ENCODE measurements at regions not wholly inside any gene's neighbourhood (a gene's known extent, or its start where the extent isn't known, plus 50 kb on each side); places are given as distances from the start of the nearest gene placed in this dataset.

GRCh38 chr16:79869304-79870015 is 268.9 kb upstream of the MAF start:
- DNase-seq (ENCODE audit: extremely low read depth, low read depth), result no peak
- H3K4me3 ChIP-seq (replicated peaks; ENCODE audit: low read depth, low read length), result no peak overlapping the region

GRCh38 chr16:79868841-79869240 is 268.3 kb upstream of the MAF start:
- H3K4me3 ChIP-seq (replicated peaks; ENCODE audit: low read depth, low read length), result no peak overlapping the region
- TF ChIP-seq CTCF (IDR thresholded peaks at IDR 0.05; ENCODE audit: low read depth, low read length, missing control alignments), result no peak
- DNase-seq (ENCODE audit: extremely low read depth, low read depth), result no peak

More at GRCh38 chr16:79869304-79870015, 268.9 kb upstream of the MAF start:
- TF ChIP-seq CTCF (IDR thresholded peaks at IDR 0.05; ENCODE audit: low read depth, low read length, missing control alignments), result no peak

GRCh38 chr16:79867425-79867997 is 267.0 kb upstream of the MAF start:
- H3K4me3 ChIP-seq (replicated peaks; ENCODE audit: low read depth, low read length), result no peak overlapping the region
- TF ChIP-seq CTCF (IDR thresholded peaks at IDR 0.05; ENCODE audit: low read depth, low read length, missing control alignments), result no peak
- DNase-seq (ENCODE audit: extremely low read depth, low read depth), result no peak

GRCh38 chr16:79865918-79866317 is 265.4 kb upstream of the MAF start:
- no peak overlapping the region for H3K4me3 ChIP-seq (replicated peaks; ENCODE audit: low read depth, low read length)
- no peak for DNase-seq (ENCODE audit: extremely low read depth, low read depth)
- no peak for TF ChIP-seq CTCF (IDR thresholded peaks at IDR 0.05; ENCODE audit: low read depth, low read length, missing control alignments)

- no peak for DNase-seq (ENCODE audit: extremely low read depth, low read depth)
- no peak for TF ChIP-seq CTCF (IDR thresholded peaks at IDR 0.05; ENCODE audit: low read depth, low read length, missing control alignments)
- H3K4me3 ChIP-seq (replicated peaks; ENCODE audit: low read depth, low read length), result no peak overlapping the region
Observed at GRCh38 chr16:79864781-79865391, 264.3 kb upstream of the MAF start.

GRCh38 chr16:79864032-79864780 is 263.7 kb upstream of the MAF start:
- H3K4me3 ChIP-seq (replicated peaks; ENCODE audit: low read depth, low read length), result no peak overlapping the region
- TF ChIP-seq CTCF (IDR thresholded peaks at IDR 0.05; ENCODE audit: low read depth, low read length, missing control alignments), result no peak
- DNase-seq (ENCODE audit: extremely low read depth, low read depth), result no peak
